A549 (cell line): ENCODE measurements at regions not wholly inside any gene's neighbourhood (a gene's known extent, or its start where the extent isn't known, plus 50 kb on each side); places are given as distances from the start of the nearest gene placed in this dataset.

ENCODE experiments used
- ATAC-seq, 2 experiments: fragments of 200-7000 bp in 1 of 2; fragments of >200 bp in 1 of 2; cut with Nextera tagmentation in 1 of 2; cut with Tn5 transposase in 1 of 2; 3 replicates each; pipeline versions ENCODE4 v1.8.0 to v1.9.1; 2018 to 2020; ENCODE audit warnings: mild to moderate bottlenecking in 1 of 2, moderate library complexity in 1 of 2
- CTCF ChIA-PET: fragments of 300-600 bp; sonication (Branson Sonifier 250); formaldehyde crosslinking; extraction: SDS; loops from one replicate; lab custom pipeline; 2021; ENCODE audit warnings: antibody characterized with exemption, inconsistent platforms; lab: Yijun Ruan, JAX
- POLR2A ChIA-PET: fragments of 350-600 bp; formaldehyde crosslinking; extraction: SDS; loops from one replicate; lab custom pipeline; 2021; ENCODE audit warnings: antibody characterized with exemption, inconsistent platforms; lab: Yijun Ruan, JAX
- DNase-seq, 2 experiments: peaks; one replicate each; pipeline versions ENCODE4 v3.0.0 to v3.0.0-alpha.2; 2011 to 2016; ENCODE audit warnings: low read depth in 1 of 2, low spot score in 1 of 2
- FAIRE-seq: peaks from 2 replicates; lab custom pipeline; 2011; peaks lifted over from hg19 to GRCh38; lab: Jason Lieb, UNC
- H3K27ac ChIP-seq, 2 experiments: fragments of >200 bp; sonication (Bioruptor Twin); formaldehyde crosslinking; 3 replicates each; pipeline ENCODE4 v1.5.1; 2016 to 2017
- H3K4me1 ChIP-seq: fragments of >200 bp; sonication (Bioruptor Twin); formaldehyde crosslinking; 3 replicates; pipeline ENCODE4 v1.6.1; 2016
- H3K4me2 ChIP-seq: fragments of >200 bp; sonication (Bioruptor Twin); formaldehyde crosslinking; 3 replicates; pipeline ENCODE4 v1.6.1; 2016
- H3K4me3 ChIP-seq: fragments of >200 bp; sonication (Bioruptor Twin); formaldehyde crosslinking; 3 replicates; pipeline ENCODE4 v1.5.1; 2016
- H3K9me3 ChIP-seq: fragments of >200 bp; sonication (Bioruptor Twin); formaldehyde crosslinking; 3 replicates; pipeline ENCODE4 v1.6.1; 2016
- BHLHE40 ChIP-seq: IDR thresholded peaks from 2 replicates; pipeline ENCODE4 v1.6.1; 2012; ENCODE audit warnings: low read depth, low read length, inconsistent platforms
- CBX2 ChIP-seq: fragments of 200-600 bp; sonication (generic); IDR thresholded peaks from 2 replicates; pipeline ENCODE4 v1.6.1; 2016; ENCODE audit warnings: low read depth, mild to moderate bottlenecking, borderline replicate concordance
- CBX8 ChIP-seq: fragments of 200-600 bp; sonication (generic); IDR thresholded peaks from 2 replicates; pipeline ENCODE4 v1.6.1; 2016
- CEBPB ChIP-seq, 2 experiments: fragments of >200 bp in 1 of 2; sonication (Bioruptor Twin) in 1 of 2; formaldehyde crosslinking in 1 of 2; IDR thresholded peaks; 2 replicates each; pipeline ENCODE4 v1.6.1; 2012 to 2016
- EHF ChIP-seq: fragments of 250-450 bp; sonication (Bioruptor Pico); IDR thresholded peaks from 2 replicates; pipeline ENCODE4 v1.5.0; 2020; ENCODE audit warnings: mild to moderate bottlenecking
- FOSL2 ChIP-seq, 2 experiments: fragments of 450-650 bp in 1 of 2; fragments of >200 bp in 1 of 2; sonication (Bioruptor Twin) in 1 of 2; formaldehyde crosslinking; IDR thresholded peaks; 2 replicates each; pipeline versions ENCODE4 v1.5.0 to v1.6.1; 2016 to 2020; ENCODE audit warnings: mild to moderate bottlenecking in 1 of 2, moderate library complexity in 1 of 2
- GATA3 ChIP-seq: IDR thresholded peaks from 2 replicates; pipeline ENCODE4 v1.6.1; 2012; ENCODE audit warnings: borderline replicate concordance
- HDAC2 ChIP-seq: fragments of 200-600 bp; sonication (generic); IDR thresholded peaks from 2 replicates; pipeline ENCODE4 v1.6.1; 2016
- HES2 ChIP-seq: fragments of >200 bp; sonication (Bioruptor Twin); formaldehyde crosslinking; IDR thresholded peaks from 2 replicates; pipeline ENCODE4 v1.6.1; 2016
- HEYL ChIP-seq: fragments of 250-450 bp; sonication (Bioruptor Pico); IDR thresholded peaks from 2 replicates; pipeline ENCODE4 v1.8.0; 2021; ENCODE audit warnings: mild to moderate bottlenecking, moderate library complexity
- HOXA7 ChIP-seq: fragments of 250-450 bp; sonication (Bioruptor Pico); IDR thresholded peaks from 2 replicates; pipeline ENCODE4 v1.5.0; 2020; ENCODE audit warnings: mild to moderate bottlenecking, moderate library complexity
- HOXB13 ChIP-seq: fragments of 250-450 bp; sonication (Bioruptor Pico); IDR thresholded peaks from 2 replicates; pipeline ENCODE4 v1.5.0; 2020; ENCODE audit warnings: low read depth, mild to moderate bottlenecking, moderate library complexity
- HOXB5 ChIP-seq: fragments of 250-450 bp; sonication (Bioruptor Pico); IDR thresholded peaks from 2 replicates; pipeline ENCODE4 v1.5.0; 2020; ENCODE audit warnings: mild to moderate bottlenecking, moderate library complexity
- JUNB ChIP-seq: fragments of >200 bp; sonication (Bioruptor Twin); formaldehyde crosslinking; IDR thresholded peaks from 2 replicates; pipeline ENCODE4 v1.6.1; 2016
- KDM1A ChIP-seq: fragments of 200-600 bp; sonication (generic); IDR thresholded peaks from 2 replicates; pipeline ENCODE4 v1.6.1; 2016; ENCODE audit warnings: low read depth, mild to moderate bottlenecking
- MYC ChIP-seq: IDR thresholded peaks from 2 replicates; pipeline ENCODE4 v1.6.1; 2012; ENCODE audit warnings: mild to moderate bottlenecking, inconsistent platforms, low read length, improper control_type of control experiment, borderline replicate concordance
- PBX3 ChIP-seq: IDR thresholded peaks from 2 replicates; pipeline ENCODE4 v1.6.1; 2012
- POLR2AphosphoS2 ChIP-seq: conservative IDR thresholded peaks from 2 replicates; pipeline ENCODE4 v1.6.1; 2012; ENCODE audit warnings: low read length, improper control_type of control experiment, inconsistent platforms
- RARB ChIP-seq: fragments of 250-450 bp; sonication (Bioruptor Pico); IDR thresholded peaks from 2 replicates; pipeline ENCODE4 v1.8.0; 2021; ENCODE audit warnings: mild to moderate bottlenecking, moderate library complexity
- RCOR1 ChIP-seq: fragments of 150-350 bp; IDR thresholded peaks from 2 replicates; pipeline ENCODE4 v1.6.1; 2014; ENCODE audit warnings: antibody characterized with exemption, low read length, low read depth
- RFX5 ChIP-seq: fragments of 450-650 bp; IDR thresholded peaks from 2 replicates; pipeline ENCODE4 v1.7.1; 2014; ENCODE audit warnings: antibody characterized with exemption, mild to moderate bottlenecking, moderate library complexity
- RNF2 ChIP-seq: fragments of 200-600 bp; sonication (generic); IDR thresholded peaks from 2 replicates; pipeline ENCODE4 v1.6.1; 2016; ENCODE audit warnings: low read depth, mild to moderate bottlenecking, antibody characterized with exemption, moderate library complexity, borderline replicate concordance
- ZNF302 ChIP-seq: fragments of 250-450 bp; sonication (Bioruptor Pico); IDR thresholded peaks from 2 replicates; pipeline ENCODE4 v1.9.0; 2021; ENCODE audit warnings: inconsistent platforms, mild to moderate bottlenecking, moderate library complexity
- WGBS: methylation state at CpG from one replicate; pipeline ENCODE4 v1.1.6; 2017; ENCODE audit errors: missing lambda C conversion rate; 5-methylcytosine and 5-hydroxymethylcytosine counted together
- TF ChIP-seq, protein P1 (sequence below): fragments of 250-450 bp; sonication (Bioruptor Pico); IDR thresholded peaks from 2 replicates; pipeline ENCODE4 v1.5.0; 2020; ENCODE audit warnings: low read depth, mild to moderate bottlenecking, moderate library complexity
- TF ChIP-seq, protein P2 (sequence below): IDR thresholded peaks from 2 replicates; pipeline ENCODE4 v1.6.1; 2012; ENCODE audit warnings: low read depth, borderline replicate concordance
- TF ChIP-seq, protein P3 (sequence below): fragments of 250-450 bp; sonication (Bioruptor Pico); IDR thresholded peaks from 2 replicates; pipeline ENCODE4 v1.5.0; 2021; ENCODE audit warnings: mild to moderate bottlenecking, moderate library complexity, borderline replicate concordance
- TF ChIP-seq, protein P4 (sequence below): fragments of 200-600 bp; sonication (generic); IDR thresholded peaks from 2 replicates; pipeline ENCODE4 v1.6.1; 2016; ENCODE audit warnings: antibody characterized with exemption, mild to moderate bottlenecking, moderate library complexity

DNA sequence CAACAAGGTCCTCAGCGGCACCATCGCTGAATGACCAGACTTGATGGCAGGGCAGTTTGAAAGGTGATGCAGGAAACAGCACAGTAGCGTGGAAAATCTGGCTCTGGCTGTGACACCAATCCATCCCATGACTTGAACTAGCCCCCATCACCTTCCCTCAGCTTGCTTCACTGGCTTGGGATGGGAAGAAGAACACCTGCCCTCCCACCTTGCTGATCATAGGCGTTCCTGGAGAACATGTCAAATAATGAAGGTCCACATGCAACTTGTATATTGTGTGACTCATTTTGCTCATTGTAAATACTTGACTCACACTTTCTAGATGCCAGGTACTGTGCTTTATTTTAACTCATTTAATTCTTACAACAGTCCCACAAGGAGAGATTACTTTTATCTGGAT is 292.4 kb upstream of the SPRED2 start:
- Histone ChIP-seq H3K27ac (no peak overlapping the region), H3K4me3 (no peak overlapping the region), H3K4me1 (no peaks in the 10 kb centered on the region), H3K4me2 (no peak overlapping the region), H3K9me3 (no peaks in the 10 kb centered on the region)
- TF ChIP-seq CBX8 (no peak), JUNB (no peak), HOXB13 (CRISPR knock-in tag) (no peak), HOXB5 (CRISPR knock-in tag) (no peak), PBX3 (no peak), HES2 (no peak), EHF (CRISPR knock-in tag) (no peak), GATA3 (no peak)
- TF ChIP-seq, protein P1, sequence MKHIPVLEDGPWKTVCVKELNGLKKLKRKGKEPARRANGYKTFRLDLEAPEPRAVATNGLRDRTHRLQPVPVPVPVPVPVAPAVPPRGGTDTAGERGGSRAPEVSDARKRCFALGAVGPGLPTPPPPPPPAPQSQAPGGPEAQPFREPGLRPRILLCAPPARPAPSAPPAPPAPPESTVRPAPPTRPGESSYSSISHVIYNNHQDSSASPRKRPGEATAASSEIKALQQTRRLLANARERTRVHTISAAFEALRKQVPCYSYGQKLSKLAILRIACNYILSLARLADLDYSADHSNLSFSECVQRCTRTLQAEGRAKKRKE (CRISPR knock-in tag): no peak
- TF ChIP-seq, protein P2, sequence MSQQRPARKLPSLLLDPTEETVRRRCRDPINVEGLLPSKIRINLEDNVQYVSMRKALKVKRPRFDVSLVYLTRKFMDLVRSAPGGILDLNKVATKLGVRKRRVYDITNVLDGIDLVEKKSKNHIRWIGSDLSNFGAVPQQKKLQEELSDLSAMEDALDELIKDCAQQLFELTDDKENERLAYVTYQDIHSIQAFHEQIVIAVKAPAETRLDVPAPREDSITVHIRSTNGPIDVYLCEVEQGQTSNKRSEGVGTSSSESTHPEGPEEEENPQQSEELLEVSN: no peak
- TF ChIP-seq, protein P3, sequence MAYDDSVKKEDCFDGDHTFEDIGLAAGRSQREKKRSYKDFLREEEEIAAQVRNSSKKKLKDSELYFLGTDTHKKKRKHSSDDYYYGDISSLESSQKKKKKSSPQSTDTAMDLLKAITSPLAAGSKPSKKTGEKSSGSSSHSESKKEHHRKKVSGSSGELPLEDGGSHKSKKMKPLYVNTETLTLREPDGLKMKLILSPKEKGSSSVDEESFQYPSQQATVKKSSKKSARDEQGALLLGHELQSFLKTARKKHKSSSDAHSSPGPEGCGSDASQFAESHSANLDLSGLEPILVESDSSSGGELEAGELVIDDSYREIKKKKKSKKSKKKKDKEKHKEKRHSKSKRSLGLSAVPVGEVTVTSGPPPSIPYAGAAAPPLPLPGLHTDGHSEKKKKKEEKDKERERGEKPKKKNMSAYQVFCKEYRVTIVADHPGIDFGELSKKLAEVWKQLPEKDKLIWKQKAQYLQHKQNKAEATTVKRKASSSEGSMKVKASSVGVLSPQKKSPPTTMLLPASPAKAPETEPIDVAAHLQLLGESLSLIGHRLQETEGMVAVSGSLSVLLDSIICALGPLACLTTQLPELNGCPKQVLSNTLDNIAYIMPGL: no peak
- no peak for FAIRE-seq
- DNase-seq: no peak
- ChIA-PET POLR2A (no interaction called here), CTCF (interaction anchor here (0.9 kb wide), 1 partner anchor 8 kb away, joined by 3 read pairs; no protein-coding TSS in a partner anchor)
- WGBS: 30% methylated on average over 4 of the region's 4 CpGs
- ATAC-seq: no peak

DNA sequence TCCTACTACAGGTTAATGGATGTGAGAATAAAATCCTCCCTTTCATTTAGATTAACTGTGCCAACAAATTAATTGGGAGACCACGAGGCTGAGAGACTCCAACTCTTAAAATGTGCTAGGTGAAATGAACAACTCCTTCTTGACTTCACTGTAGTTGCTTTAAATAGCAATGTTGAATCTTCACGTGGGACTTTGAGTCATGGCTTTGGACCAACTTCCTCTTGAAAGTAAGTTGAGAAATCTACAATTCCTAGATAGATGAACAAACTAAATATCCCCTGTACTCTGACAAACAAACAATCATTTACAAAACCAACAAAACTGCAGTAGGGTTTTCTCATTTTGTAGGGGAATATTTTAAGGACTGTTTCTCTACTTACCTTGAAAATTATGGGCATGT is 291.9 kb upstream of the SPRED2 start:
- H3K4me1 ChIP-seq: no peaks in the 10 kb centered on the region
- ChIA-PET CTCF (interaction anchor here (0.6 to 0.9 kb wide), 2 partner anchors 8 to 1926 kb away, joined by 3 read pairs; no protein-coding TSS in a partner anchor), POLR2A (no interaction called here)
- FAIRE-seq (no peak), ATAC-seq (no peak), DNase-seq (no peak)
- no peak overlapping the region for H3K27ac ChIP-seq
- no peak overlapping the region for H3K4me2 ChIP-seq
- H3K4me3 ChIP-seq: no peak overlapping the region
- H3K9me3 ChIP-seq: no peaks in the 10 kb centered on the region
- TF ChIP-seq POLR2AphosphoS2: no peak
- no peak for TF ChIP-seq JUNB
- no peak for TF ChIP-seq ZNF302
- no peak for TF ChIP-seq BHLHE40
- TF ChIP-seq CBX2: no peak
- TF ChIP-seq HOXB13 (CRISPR knock-in tag): no peak
- no peak for TF ChIP-seq HOXB5 (CRISPR knock-in tag)
- TF ChIP-seq RARB (CRISPR knock-in tag): no peak
- TF ChIP-seq HDAC2: no peak
- no peak for TF ChIP-seq CEBPB (IDR thresholded peaks at IDR 0.05)
- TF ChIP-seq RNF2: no peak
- TF ChIP-seq, protein P4, sequence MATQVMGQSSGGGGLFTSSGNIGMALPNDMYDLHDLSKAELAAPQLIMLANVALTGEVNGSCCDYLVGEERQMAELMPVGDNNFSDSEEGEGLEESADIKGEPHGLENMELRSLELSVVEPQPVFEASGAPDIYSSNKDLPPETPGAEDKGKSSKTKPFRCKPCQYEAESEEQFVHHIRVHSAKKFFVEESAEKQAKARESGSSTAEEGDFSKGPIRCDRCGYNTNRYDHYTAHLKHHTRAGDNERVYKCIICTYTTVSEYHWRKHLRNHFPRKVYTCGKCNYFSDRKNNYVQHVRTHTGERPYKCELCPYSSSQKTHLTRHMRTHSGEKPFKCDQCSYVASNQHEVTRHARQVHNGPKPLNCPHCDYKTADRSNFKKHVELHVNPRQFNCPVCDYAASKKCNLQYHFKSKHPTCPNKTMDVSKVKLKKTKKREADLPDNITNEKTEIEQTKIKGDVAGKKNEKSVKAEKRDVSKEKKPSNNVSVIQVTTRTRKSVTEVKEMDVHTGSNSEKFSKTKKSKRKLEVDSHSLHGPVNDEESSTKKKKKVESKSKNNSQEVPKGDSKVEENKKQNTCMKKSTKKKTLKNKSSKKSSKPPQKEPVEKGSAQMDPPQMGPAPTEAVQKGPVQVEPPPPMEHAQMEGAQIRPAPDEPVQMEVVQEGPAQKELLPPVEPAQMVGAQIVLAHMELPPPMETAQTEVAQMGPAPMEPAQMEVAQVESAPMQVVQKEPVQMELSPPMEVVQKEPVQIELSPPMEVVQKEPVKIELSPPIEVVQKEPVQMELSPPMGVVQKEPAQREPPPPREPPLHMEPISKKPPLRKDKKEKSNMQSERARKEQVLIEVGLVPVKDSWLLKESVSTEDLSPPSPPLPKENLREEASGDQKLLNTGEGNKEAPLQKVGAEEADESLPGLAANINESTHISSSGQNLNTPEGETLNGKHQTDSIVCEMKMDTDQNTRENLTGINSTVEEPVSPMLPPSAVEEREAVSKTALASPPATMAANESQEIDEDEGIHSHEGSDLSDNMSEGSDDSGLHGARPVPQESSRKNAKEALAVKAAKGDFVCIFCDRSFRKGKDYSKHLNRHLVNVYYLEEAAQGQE: no peak
- TF ChIP-seq HOXA7 (CRISPR knock-in tag): no peak
- TF ChIP-seq HEYL: no peak
- no peak for TF ChIP-seq KDM1A
- TF ChIP-seq RFX5: no peak
- TF ChIP-seq RCOR1: no peak
- TF ChIP-seq MYC: no peak
- TF ChIP-seq FOSL2 (IDR thresholded peaks at IDR 0.05): no peak
- no peak for TF ChIP-seq FOSL2 (CRISPR knock-in tag; IDR thresholded peaks at IDR 0.05)
- WGBS: 2% methylated on average over 2 of the region's 2 CpGs
